HUES6 (cell line): ENCODE measurements at regions not wholly inside any gene's neighbourhood (a gene's known extent, or its start where the extent isn't known, plus 50 kb on each side); places are given as distances from the start of the nearest gene placed in this dataset.

ENCODE experiments used
- H3K27ac ChIP-seq: 2 replicates; pipeline ENCODE4 v1.7.0; 2013; ENCODE audit warnings: low read depth, mild to moderate bottlenecking, low read length, inconsistent platforms
- H3K27me3 ChIP-seq: 2 replicates; pipeline ENCODE4 v1.6.1; 2013; ENCODE audit warnings: low read length; ENCODE audit not compliant: control insufficient read depth, insufficient read depth
- H3K36me3 ChIP-seq: 2 replicates; pipeline ENCODE4 v1.6.1; 2013; ENCODE audit warnings: low read length; ENCODE audit not compliant: control insufficient read depth, insufficient read depth
- H3K4me1 ChIP-seq: 2 replicates; pipeline ENCODE4 v1.6.1; 2013; ENCODE audit warnings: low read length; ENCODE audit not compliant: control insufficient read depth, insufficient read depth
- H3K4me3 ChIP-seq: 2 replicates; pipeline ENCODE4 v1.5.1; 2013; ENCODE audit warnings: low read depth, low read length
- H3K9ac ChIP-seq: one replicate; pipeline ENCODE4 v1.6.1; 2013; ENCODE audit warnings: mild to moderate bottlenecking, low read length
- H3K9me3 ChIP-seq: 2 replicates; pipeline ENCODE4 v1.6.1; 2013; ENCODE audit warnings: low read depth, low read length; ENCODE audit not compliant: control insufficient read depth, insufficient read depth

GRCh38 chr9:99327667-99328066 is 105.6 kb downstream of the SEC61B start:
- Histone ChIP-seq H3K9me3 (no peaks in the 10 kb centered on the region), H3K9ac (no peak overlapping the region), H3K27me3 (no peaks in the 10 kb centered on the region), H3K27ac (no peak overlapping the region), H3K36me3 (no peaks in the 10 kb centered on the region), H3K4me1 (no peaks in the 10 kb centered on the region), H3K4me3 (no peak overlapping the region)

GRCh38 chr9:99335280-99335679 is 113.2 kb downstream of the SEC61B start:
- no peak overlapping the region for H3K27ac ChIP-seq
- H3K4me1 ChIP-seq: no peaks in the 10 kb centered on the region
- H3K9me3 ChIP-seq: no peaks in the 10 kb centered on the region

GRCh38 chr9:99336005-99336404 is 113.9 kb downstream of the SEC61B start:
- Histone ChIP-seq H3K4me1 (no peaks in the 10 kb centered on the region), H3K27ac (no peak overlapping the region), H3K9ac (no peak overlapping the region), H3K36me3 (no peaks in the 10 kb centered on the region), H3K4me3 (no peak overlapping the region), H3K9me3 (no peaks in the 10 kb centered on the region), H3K27me3 (no peaks in the 10 kb centered on the region)

More at GRCh38 chr9:99335280-99335679, 113.2 kb downstream of the SEC61B start:
- H3K4me3 ChIP-seq: no peak overlapping the region
- H3K27me3 ChIP-seq: no peaks in the 10 kb centered on the region
- no peak overlapping the region for H3K9ac ChIP-seq
- H3K36me3 ChIP-seq: no peaks in the 10 kb centered on the region

- H3K9me3 ChIP-seq: no peaks in the 10 kb centered on the region
- H3K9ac ChIP-seq: no peak overlapping the region
- H3K27ac ChIP-seq: no peak overlapping the region
- H3K36me3 ChIP-seq: no peaks in the 10 kb centered on the region
- H3K4me3 ChIP-seq: no peak overlapping the region
- H3K27me3 ChIP-seq: no peaks in the 10 kb centered on the region
- H3K4me1 ChIP-seq: no peaks in the 10 kb centered on the region
These were observed 114.4 kb downstream of the SEC61B start for GRCh38 chr9:99336531-99336930.

- Histone ChIP-seq H3K4me3 (no peak overlapping the region), H3K27ac (no peak overlapping the region), H3K4me1 (no peaks in the 10 kb centered on the region), H3K27me3 (no peaks in the 10 kb centered on the region), H3K36me3 (no peaks in the 10 kb centered on the region), H3K9ac (no peak overlapping the region), H3K9me3 (no peaks in the 10 kb centered on the region)
These were observed 118.2 kb downstream of the SEC61B start for GRCh38 chr9:99340281-99340680.

GRCh38 chr9:99341686-99342085 is 119.6 kb downstream of the SEC61B start:
- no peak overlapping the region for H3K4me3 ChIP-seq
- no peaks in the 10 kb centered on the region for H3K4me1 ChIP-seq
- H3K9ac ChIP-seq: no peak overlapping the region
- H3K9me3 ChIP-seq: no peaks in the 10 kb centered on the region
- no peaks in the 10 kb centered on the region for H3K27me3 ChIP-seq
- H3K36me3 ChIP-seq: no peaks in the 10 kb centered on the region
- no peak overlapping the region for H3K27ac ChIP-seq

GRCh38 chr9:99345451-99345850 is 123.4 kb downstream of the SEC61B start:
- H3K4me1 ChIP-seq: no peaks in the 10 kb centered on the region
- H3K27me3 ChIP-seq: no peaks in the 10 kb centered on the region
- H3K9ac ChIP-seq: no peak overlapping the region
- H3K36me3 ChIP-seq: no peaks in the 10 kb centered on the region
- H3K27ac ChIP-seq: no peak overlapping the region
- no peak overlapping the region for H3K4me3 ChIP-seq
- no peaks in the 10 kb centered on the region for H3K9me3 ChIP-seq

- no peak overlapping the region for H3K9ac ChIP-seq
- no peaks in the 10 kb centered on the region for H3K9me3 ChIP-seq
- H3K36me3 ChIP-seq: no peaks in the 10 kb centered on the region
- H3K4me3 ChIP-seq: no peak overlapping the region
- no peaks in the 10 kb centered on the region for H3K4me1 ChIP-seq
- no peak overlapping the region for H3K27ac ChIP-seq
- H3K27me3 ChIP-seq: no peaks in the 10 kb centered on the region
These were observed 123.9 kb downstream of the SEC61B start for GRCh38 chr9:99345942-99346341.

GRCh38 chr9:99347568-99347967 is 125.5 kb downstream of the SEC61B start:
- Histone ChIP-seq H3K9ac (no peak overlapping the region), H3K36me3 (no peaks in the 10 kb centered on the region), H3K9me3 (no peaks in the 10 kb centered on the region), H3K4me3 (no peak overlapping the region), H3K4me1 (no peaks in the 10 kb centered on the region), H3K27ac (no peak overlapping the region), H3K27me3 (no peaks in the 10 kb centered on the region)

GRCh38 chr9:99348289-99348688 is 126.2 kb downstream of the SEC61B start:
- no peaks in the 10 kb centered on the region for H3K36me3 ChIP-seq
- H3K9me3 ChIP-seq: no peaks in the 10 kb centered on the region
- no peaks in the 10 kb centered on the region for H3K27me3 ChIP-seq
- H3K9ac ChIP-seq: no peak overlapping the region
- no peak overlapping the region for H3K27ac ChIP-seq
- H3K4me1 ChIP-seq: no peaks in the 10 kb centered on the region
- no peak overlapping the region for H3K4me3 ChIP-seq

GRCh38 chr9:99349870-99350269 is 127.8 kb downstream of the SEC61B start:
- no peak overlapping the region for H3K4me3 ChIP-seq
- H3K4me1 ChIP-seq: no peaks in the 10 kb centered on the region
- H3K9me3 ChIP-seq: no peaks in the 10 kb centered on the region
- no peak overlapping the region for H3K9ac ChIP-seq
- H3K27ac ChIP-seq: no peak overlapping the region
- no peaks in the 10 kb centered on the region for H3K36me3 ChIP-seq
- H3K27me3 ChIP-seq: no peaks in the 10 kb centered on the region

GRCh38 chr9:99350461-99350860 is 128.4 kb downstream of the SEC61B start:
- H3K27ac ChIP-seq: no peak overlapping the region
- no peaks in the 10 kb centered on the region for H3K4me1 ChIP-seq
- no peaks in the 10 kb centered on the region for H3K36me3 ChIP-seq
- no peak overlapping the region for H3K9ac ChIP-seq
- H3K4me3 ChIP-seq: no peak overlapping the region
- H3K9me3 ChIP-seq: no peaks in the 10 kb centered on the region
- no peaks in the 10 kb centered on the region for H3K27me3 ChIP-seq
